Thoracic aorta (tissue), 2 donors: ENCODE measurements at regions not wholly inside any gene's neighbourhood (a gene's known extent, or its start where the extent isn't known, plus 50 kb on each side); places are given as distances from the start of the nearest gene placed in this dataset.

Experiments
- ATAC-seq: fragments of 150-250 bp; one replicate; pipeline ENCODE4 v1.8.0; 2017; ENCODE audit warnings: low read depth; ENCODE audit not compliant: insufficient number of reproducible peaks, low FRiP score
- DNase-seq: peaks from one replicate; pipeline ENCODE4 v3.0.0-alpha.2; 2020; ENCODE audit warnings: low spot score
- H3K27ac ChIP-seq, 2 donors: fragments of 200-600 bp; sonication (generic); 1 replicate in 1 of 2; 2 replicates in 1 of 2; pipeline ENCODE4 v1.5.1; 2016; ENCODE audit warnings: mild to moderate bottlenecking in 2 of 2, moderate library complexity in 2 of 2
- H3K27me3 ChIP-seq: fragments of 200-600 bp; sonication (generic); replicated peaks from 2 replicates; pipeline ENCODE4 v1.6.0; 2016; ENCODE audit warnings: mild to moderate bottlenecking; ENCODE audit not compliant: insufficient read depth
- H3K36me3 ChIP-seq: fragments of 200-600 bp; sonication (generic); one replicate; pipeline ENCODE4 v1.5.1; 2016
- H3K4me1 ChIP-seq, 2 donors: fragments of 200-600 bp; sonication (generic); 1 replicate in 1 of 2; 2 replicates in 1 of 2; pipeline versions ENCODE4 v1.5.1 to v1.6.0; 2016; ENCODE audit warnings: low read depth in 2 of 2, mild to moderate bottlenecking in 1 of 2; ENCODE audit not compliant: control insufficient read depth in 1 of 2
- H3K4me3 ChIP-seq: fragments of 200-600 bp; sonication (generic); 2 replicates; pipeline ENCODE4 v1.5.1; 2016; ENCODE audit warnings: mild to moderate bottlenecking
- H3K9me3 ChIP-seq: fragments of 200-600 bp; sonication (generic); 2 replicates; pipeline ENCODE4 v1.5.1; 2016
- CTCF ChIP-seq: fragments of 200-600 bp; sonication (generic); IDR thresholded peaks from one replicate; pipeline ENCODE4 v1.5.1; 2019; ENCODE audit warnings: antibody characterized with exemption

GRCh38 chr1:29647581-29647980 is 411.3 kb downstream of the PTPRU start:
- no peak for DNase-seq
- Histone ChIP-seq H3K36me3 (no peaks in the 10 kb centered on the region), H3K27me3 (no peaks in the 10 kb centered on the region), H3K9me3 (no peaks in the 10 kb centered on the region), H3K4me3 (no peak overlapping the region), H3K27ac (no peak overlapping the region), H3K4me1 (no peaks in the 10 kb centered on the region)
- ATAC-seq = no peak
- no peak for TF ChIP-seq CTCF

GRCh38 chr1:29646161-29646775 is 409.9 kb downstream of the PTPRU start:
- H3K4me3 ChIP-seq = no peak overlapping the region
- H3K27ac ChIP-seq = no peak overlapping the region
- DNase-seq = no peak
- H3K36me3 ChIP-seq = no peaks in the 10 kb centered on the region
- no peak for TF ChIP-seq CTCF
- ATAC-seq = no peak
- H3K9me3 ChIP-seq = no peaks in the 10 kb centered on the region
- H3K27me3 ChIP-seq = no peaks in the 10 kb centered on the region
- no peaks in the 10 kb centered on the region for H3K4me1 ChIP-seq

DNA sequence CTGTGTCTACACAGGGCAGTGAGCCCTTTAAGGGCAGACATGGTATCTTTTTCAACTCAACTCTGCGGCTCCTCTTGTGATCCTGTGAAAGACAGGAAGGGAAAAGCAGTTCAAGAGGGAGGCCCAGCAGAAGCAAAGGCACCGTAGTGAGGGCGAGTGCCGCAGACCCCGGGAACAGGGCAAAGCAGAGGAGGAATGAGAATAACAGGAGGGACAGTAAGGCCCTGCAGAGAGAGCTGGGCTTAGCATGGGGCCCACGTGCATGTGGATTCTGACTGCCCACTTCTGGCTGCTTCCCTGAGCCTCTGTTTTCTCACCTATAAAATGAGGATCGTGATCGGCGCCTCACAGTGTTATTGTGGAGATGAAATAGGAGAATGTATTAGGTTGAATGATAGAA is 409.3 kb downstream of the PTPRU start:
- Histone ChIP-seq H3K36me3 (no peaks in the 10 kb centered on the region), H3K27ac (no peak overlapping the region), H3K27me3 (no peaks in the 10 kb centered on the region), H3K9me3 (no peaks in the 10 kb centered on the region), H3K4me3 (no peak overlapping the region), H3K4me1 (no peaks in the 10 kb centered on the region)
- ATAC-seq (no peak), DNase-seq (no peak)
- TF ChIP-seq CTCF = no peak

- TF ChIP-seq CTCF = no peak
- ATAC-seq (no peak), DNase-seq (no peak)
- Histone ChIP-seq H3K4me1 (no peaks in the 10 kb centered on the region), H3K27me3 (no peaks in the 10 kb centered on the region), H3K9me3 (no peaks in the 10 kb centered on the region), H3K4me3 (no peak overlapping the region), H3K27ac (no peak overlapping the region), H3K36me3 (no peaks in the 10 kb centered on the region)
Measured at GRCh38 chr1:29644812-29645211, 408.5 kb downstream of the PTPRU start.

DNA sequence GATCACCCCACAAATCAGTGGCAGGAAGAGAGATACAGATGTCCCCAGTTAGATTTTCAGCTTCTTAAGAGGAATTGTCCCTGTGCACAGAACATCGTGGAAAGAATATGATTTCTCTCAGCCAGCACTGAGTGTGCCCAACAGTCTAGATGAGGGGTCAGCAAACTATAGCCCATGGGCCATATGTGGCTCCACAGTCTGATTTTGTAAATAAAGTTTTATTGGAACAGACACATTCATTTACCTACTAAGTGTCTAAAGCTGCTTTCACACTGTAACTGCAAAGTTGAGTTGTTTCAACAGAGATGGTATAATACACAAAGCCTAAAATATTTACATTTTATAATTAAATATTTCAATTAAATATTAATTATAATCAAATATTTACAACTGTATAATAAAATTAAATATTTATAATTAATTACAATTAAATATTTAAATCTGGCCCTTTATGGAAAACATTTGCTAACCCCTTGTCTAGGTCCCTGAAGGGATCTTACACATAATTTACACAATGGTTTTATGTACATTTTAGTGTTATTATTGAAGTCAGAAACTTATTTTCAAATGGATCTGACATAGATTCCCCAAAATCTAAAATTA is 407.6 kb downstream of the PTPRU start:
- no peaks in the 10 kb centered on the region for H3K36me3 ChIP-seq
- no peaks in the 10 kb centered on the region for H3K4me1 ChIP-seq
- H3K27ac ChIP-seq = no peak overlapping the region
- no peak overlapping the region for H3K4me3 ChIP-seq
- no peak for TF ChIP-seq CTCF
- H3K27me3 ChIP-seq = no peaks in the 10 kb centered on the region
- DNase-seq (no peak), ATAC-seq (no peak)
- no peaks in the 10 kb centered on the region for H3K9me3 ChIP-seq
